ENCODE measurements at regions not wholly inside any gene's neighbourhood (a gene's known extent, or its start where the extent isn't known, plus 50 kb on each side); places are given as distances from the start of the nearest gene placed in this dataset.
"Not testable (repeated sequence)": the region's sequence is repeated elsewhere in the genome, so short reads cannot be mapped to it uniquely, and the experiment has no call there.

GRCh38 chr2:143877876-143878530 is 641.9 kb downstream of the ZEB2 start:
- no peak for DNase-seq

- no peak for DNase-seq
Observed at GRCh38 chr2:143877056-143877455, 642.9 kb downstream of the ZEB2 start.

DNA sequence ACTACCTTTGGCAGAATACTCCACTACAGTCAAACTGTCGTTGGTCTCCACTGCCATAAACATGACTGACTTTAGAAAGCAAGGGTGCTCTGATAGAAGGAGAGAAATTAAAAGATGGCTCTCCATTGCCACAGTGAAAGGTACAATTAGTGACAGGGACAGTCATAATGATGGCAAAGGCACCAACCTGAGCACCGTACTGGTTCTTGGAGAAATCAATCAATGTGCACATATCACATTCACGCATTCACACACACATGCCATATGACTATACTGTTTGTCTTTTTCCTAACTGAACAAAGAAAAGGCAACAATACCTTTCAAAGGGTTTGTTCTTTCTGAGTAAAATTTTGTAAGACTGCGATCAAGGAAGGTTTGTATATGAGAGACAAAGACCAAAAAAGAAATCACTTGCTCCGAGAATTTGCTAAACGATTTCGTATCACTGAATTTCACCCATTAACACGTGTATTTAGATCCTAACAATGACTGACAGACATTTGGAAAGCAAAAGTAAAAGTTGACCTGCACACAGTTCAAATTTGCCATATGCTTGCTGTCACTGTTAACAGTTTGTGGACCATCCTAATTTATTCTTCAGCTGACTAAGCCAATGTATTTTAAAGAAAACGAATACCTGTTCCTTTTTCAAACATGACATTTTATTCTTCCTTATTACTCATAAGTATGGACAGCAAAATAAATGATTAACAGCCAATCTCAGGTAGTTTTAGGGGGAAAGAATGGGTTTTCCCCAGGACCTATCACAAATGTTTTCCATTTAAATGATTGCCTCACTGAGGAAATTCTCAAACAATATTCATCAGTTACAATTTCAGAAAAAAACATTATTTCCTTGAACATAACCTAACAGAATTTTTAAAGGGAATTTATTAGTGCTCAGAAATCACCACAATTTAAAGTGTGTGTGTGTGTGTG is 644.4 kb downstream of the ZEB2 start:
- DNase-seq, result no peak

DNA sequence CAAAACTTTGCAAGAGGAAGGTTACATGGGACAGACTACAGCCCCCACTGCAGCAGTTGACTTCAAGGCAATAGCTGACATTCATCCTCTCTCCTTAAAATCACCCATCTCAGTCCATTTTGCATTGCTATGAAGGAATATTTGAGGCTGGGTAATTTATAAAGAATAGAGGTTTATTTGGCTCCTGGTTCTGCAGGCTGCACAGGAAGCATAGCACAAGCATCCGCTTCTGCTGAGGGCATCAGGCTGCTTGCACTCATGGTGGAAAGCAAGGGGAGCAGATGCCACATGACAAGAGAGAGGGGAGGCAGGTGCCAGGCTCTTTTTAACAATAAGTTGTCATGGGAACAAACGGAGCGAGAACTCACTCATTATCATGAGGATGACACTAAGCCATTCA is 646.0 kb downstream of the ZEB2 start:
- no peak for DNase-seq

DNA sequence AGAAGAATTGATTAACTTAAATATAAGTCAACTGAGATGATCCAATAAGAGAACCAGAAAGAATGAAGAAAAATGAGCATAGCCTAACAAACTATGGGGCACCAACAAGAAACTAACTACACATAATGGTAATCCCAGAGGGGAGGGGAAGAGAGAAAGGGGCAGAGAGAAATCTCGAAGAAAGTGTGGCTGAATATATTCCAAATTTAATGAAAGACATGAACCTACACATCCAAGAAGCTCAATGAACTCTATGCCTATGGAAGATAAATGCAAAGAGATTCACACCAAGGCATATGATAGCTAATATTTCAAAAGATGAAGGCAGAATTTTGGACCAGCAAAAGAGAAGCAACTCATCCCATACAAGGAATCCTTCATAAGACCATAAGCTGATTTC is 649.2 kb downstream of the ZEB2 start:
- DNase-seq, result no peak

DNA sequence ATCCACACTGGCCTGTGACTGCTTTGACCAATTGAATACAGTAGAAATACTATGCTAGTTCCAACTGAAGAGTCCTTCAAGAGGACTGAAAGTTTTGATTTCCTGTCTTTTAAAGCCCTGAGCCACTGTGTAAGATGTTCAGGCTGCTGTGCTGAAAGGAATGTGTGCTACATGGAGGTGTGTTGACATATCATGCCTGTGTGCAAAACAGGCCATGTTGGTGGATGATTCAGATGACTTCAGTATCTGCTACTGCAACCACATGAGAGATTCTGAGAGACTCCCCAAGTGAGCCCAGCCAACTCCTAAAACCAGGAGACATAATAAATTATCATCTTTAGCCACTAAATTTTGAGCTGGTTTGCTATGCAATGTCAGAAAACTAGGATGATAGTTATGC is 662.9 kb downstream of the ZEB2 start:
- no peak for DNase-seq

- peak in 1 of 56 donors; percentile 4 for DNase-seq
Observed at GRCh38 chr2:143852759-143853158, 667.2 kb downstream of the ZEB2 start.

- DNase-seq, result no peak
Observed at GRCh38 chr2:143850084-143850483, 669.8 kb downstream of the ZEB2 start.

GRCh38 chr2:143847257-143847656 is 672.7 kb downstream of the ZEB2 start:
- no peak for DNase-seq

DNA sequence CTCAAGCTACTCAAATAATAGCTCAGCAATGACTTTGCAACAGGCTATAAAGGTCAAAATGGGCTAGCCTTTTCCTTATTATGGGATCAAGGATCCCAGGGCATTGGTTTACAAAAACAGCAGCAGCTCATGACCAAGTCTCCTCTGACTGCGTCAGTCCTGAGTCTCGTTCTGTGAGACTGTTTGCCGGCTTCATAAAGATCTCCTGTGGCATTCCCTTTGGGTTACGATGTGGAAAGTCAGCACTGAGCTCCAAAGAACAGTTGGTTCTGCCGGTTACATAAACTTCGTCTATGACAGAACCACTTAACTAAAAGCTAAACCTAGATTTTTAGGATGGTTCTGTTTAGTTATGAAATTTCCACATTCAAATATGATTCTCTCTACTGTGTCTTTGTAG is 674.9 kb downstream of the ZEB2 start:
- DNase-seq, result no peak

GRCh38 chr2:143843686-143844085 is 676.2 kb downstream of the ZEB2 start:
- no peak for DNase-seq

- no peak for DNase-seq
Observed at GRCh38 chr2:143842836-143843235, 677.1 kb downstream of the ZEB2 start.

- DNase-seq, result no peak
Observed at GRCh38 chr2:143841935-143842334, 678.0 kb downstream of the ZEB2 start.

GRCh38 chr2:143840601-143841000 is 679.3 kb downstream of the ZEB2 start:
- no peak for DNase-seq

- DNase-seq, result no peak
Observed at GRCh38 chr2:143840194-143840593, 679.7 kb downstream of the ZEB2 start.

- DNase-seq, result no peak
Observed at GRCh38 chr2:143839456-143839855, 680.5 kb downstream of the ZEB2 start.

GRCh38 chr2:143837055-143837454 is 682.9 kb downstream of the ZEB2 start:
- DNase-seq, result not testable (repeated sequence)

DNA sequence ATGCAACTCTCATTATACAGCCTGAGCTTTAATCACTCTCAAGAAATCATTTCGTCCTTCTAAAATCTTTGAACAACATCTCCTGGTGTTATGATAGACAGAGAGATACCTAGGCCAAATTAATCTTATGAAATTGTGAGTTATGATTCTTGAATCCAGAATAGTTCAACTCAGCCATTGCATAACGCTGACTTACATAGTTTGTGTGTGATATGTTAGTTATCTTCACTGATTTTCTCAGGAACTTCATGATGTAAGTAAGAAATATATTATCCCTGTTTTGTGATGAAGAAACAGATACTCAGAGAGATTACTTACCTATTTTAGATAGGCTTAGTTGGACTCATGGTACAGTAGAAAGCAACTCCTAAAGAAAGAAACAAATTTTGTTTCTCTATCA is 684.4 kb downstream of the ZEB2 start:
- DNase-seq, result no peak

DNA sequence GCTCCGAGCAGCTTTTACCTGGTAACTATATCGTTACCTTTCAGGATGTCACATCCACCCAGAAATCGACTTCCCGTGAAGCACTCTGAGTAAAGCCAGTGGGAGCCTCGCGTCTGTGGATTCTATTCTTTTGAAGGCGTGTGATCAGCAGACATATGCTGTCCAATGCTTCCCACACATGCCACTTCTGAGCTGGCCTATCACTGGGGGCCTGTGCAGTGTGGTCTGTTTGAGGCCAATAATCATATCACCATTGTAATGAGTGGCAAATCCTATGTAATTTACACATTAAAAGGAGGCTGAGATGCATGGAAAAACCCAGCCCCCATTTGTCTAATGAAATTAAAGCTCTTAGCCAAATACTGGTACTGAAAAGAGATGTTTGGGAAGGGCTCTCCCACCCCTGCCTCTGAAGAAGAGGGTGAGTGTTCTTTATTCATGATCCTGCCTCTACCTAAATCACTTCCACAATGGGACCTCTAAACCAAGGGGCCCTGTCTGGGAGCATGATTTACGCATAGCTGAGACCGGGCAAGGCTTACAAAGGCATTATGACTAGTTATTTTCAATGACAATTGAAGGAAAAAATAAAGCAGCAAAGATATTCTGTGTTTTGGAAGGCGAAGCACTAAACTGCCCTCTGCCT is 686.8 kb downstream of the ZEB2 start:
- DNase-seq, result no peak

GRCh38 chr2:143830476-143830875 is 689.4 kb downstream of the ZEB2 start:
- no peak for DNase-seq

GRCh38 chr2:143828763-143829537 is 691.0 kb downstream of the ZEB2 start:
- peak in 3 of 56 donors; percentile 1 to 22 (median 2) for DNase-seq

Data from amygdala (tissue), 56 donors.